ENCODE measurements at regions not wholly inside any gene's neighbourhood (a gene's known extent, or its start where the extent isn't known, plus 50 kb on each side); places are given as distances from the start of the nearest gene placed in this dataset.
"Not testable (repeated sequence)": the region's sequence is repeated elsewhere in the genome, so short reads cannot be mapped to it uniquely, and the experiment has no call there.

DNA sequence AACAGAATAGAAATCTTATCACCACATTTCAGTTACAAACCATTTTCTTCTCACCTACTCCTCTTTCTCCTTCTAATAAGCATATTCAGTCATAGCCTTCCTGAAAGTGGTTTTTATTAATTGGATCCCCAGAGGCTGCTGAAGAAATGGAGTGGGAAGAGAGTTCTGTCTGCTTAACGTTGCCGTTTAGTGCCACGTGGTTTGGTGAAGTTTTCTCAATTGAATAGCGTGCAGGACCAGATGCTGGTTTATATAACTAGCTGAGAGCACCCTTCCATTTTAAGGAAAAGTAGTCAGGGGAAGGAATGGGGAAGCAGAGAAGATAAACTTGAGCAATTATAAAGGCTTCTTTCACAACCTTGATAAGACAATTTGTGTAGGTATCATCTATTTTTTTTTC, 318.7 kb downstream of the PTH2R start:
- H2AFZ ChIP-seq (ENCODE audit: insufficient read depth, low read depth, low read length, poor library complexity, severe bottlenecking), result no peak overlapping the region
- no peaks in the 10 kb centered on the region for H3K36me3 ChIP-seq (replicated peaks in 1 of 2; ENCODE audit: control extremely low read depth in 1 of 2, control insufficient read depth in 1 of 2, extremely low read depth in 1 of 2, insufficient read depth in 2 of 2, low read length in 1 of 2)
- no peak for TF ChIP-seq EZH2 (IDR thresholded peaks at IDR 0.05; ENCODE audit: borderline replicate concordance, insufficient read depth, low read depth, low read length, poor library complexity, severe bottlenecking)
- TF ChIP-seq, protein P1, sequence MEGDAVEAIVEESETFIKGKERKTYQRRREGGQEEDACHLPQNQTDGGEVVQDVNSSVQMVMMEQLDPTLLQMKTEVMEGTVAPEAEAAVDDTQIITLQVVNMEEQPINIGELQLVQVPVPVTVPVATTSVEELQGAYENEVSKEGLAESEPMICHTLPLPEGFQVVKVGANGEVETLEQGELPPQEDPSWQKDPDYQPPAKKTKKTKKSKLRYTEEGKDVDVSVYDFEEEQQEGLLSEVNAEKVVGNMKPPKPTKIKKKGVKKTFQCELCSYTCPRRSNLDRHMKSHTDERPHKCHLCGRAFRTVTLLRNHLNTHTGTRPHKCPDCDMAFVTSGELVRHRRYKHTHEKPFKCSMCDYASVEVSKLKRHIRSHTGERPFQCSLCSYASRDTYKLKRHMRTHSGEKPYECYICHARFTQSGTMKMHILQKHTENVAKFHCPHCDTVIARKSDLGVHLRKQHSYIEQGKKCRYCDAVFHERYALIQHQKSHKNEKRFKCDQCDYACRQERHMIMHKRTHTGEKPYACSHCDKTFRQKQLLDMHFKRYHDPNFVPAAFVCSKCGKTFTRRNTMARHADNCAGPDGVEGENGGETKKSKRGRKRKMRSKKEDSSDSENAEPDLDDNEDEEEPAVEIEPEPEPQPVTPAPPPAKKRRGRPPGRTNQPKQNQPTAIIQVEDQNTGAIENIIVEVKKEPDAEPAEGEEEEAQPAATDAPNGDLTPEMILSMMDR (IDR thresholded peaks at IDR 0.05), result no peak
- H3K4me1 ChIP-seq (ENCODE audit: control insufficient read depth in 2 of 2, insufficient read depth in 2 of 2, low read length in 2 of 2), result no peaks in the 10 kb centered on the region
- CTCF ChIA-PET, result no interaction called here
- no peak for ATAC-seq (ENCODE audit: low read depth)
- no peaks in the 10 kb centered on the region for H3K27me3 ChIP-seq (replicated peaks in 1 of 4; ENCODE audit: control extremely low read depth in 1 of 4, control insufficient read depth in 3 of 4, insufficient read depth in 4 of 4, low read length in 3 of 4)
- intact Hi-C loops (cut with micrococcal nuclease), result no loop called here
- H3K27ac ChIP-seq (ENCODE audit: low read length in 2 of 2), result no peak overlapping the region
- H3K4me3 Mint-ChIP-seq, result no peak overlapping the region
- H3K27me3 Mint-ChIP-seq, result no peaks in the 10 kb centered on the region
- no peak overlapping the region for H3K27ac Mint-ChIP-seq
- H3K79me2 ChIP-seq (ENCODE audit: control insufficient read depth, insufficient read depth, low read length), result no peaks in the 10 kb centered on the region
- 93% methylated on average over 4 of the region's 4 CpGs for WGBS (ENCODE audit: insufficient coverage)
- no peak overlapping the region for H3K4me2 ChIP-seq (replicated peaks; ENCODE audit: low read depth, low read length, poor library complexity, severe bottlenecking)
- POLR2A ChIA-PET, result no interaction called here
- H3K9ac ChIP-seq (ENCODE audit: low read length), result no peak overlapping the region
- no peaks in the 10 kb centered on the region for H3K4me1 Mint-ChIP-seq
- peaks cover 3% of the 10 kb centered on the region for H3K9me3 Mint-ChIP-seq (ENCODE audit: insufficient read depth)
- H3K4me3 ChIP-seq (ENCODE audit: control extremely low read depth in 1 of 5, extremely low read depth in 1 of 5, insufficient read depth in 1 of 5, low read depth in 2 of 5, low read length in 4 of 5), result no peak overlapping the region
- H4K20me1 ChIP-seq (ENCODE audit: control insufficient read depth, insufficient read depth, low read length, poor library complexity, severe bottlenecking), result no peaks in the 10 kb centered on the region
- DNase-seq, result no peak
- H3K9me3 ChIP-seq (ENCODE audit: control extremely low read depth in 1 of 3, control insufficient read depth in 2 of 3, insufficient read depth in 1 of 3, low read length in 2 of 3), result no peaks in the 10 kb centered on the region

DNA sequence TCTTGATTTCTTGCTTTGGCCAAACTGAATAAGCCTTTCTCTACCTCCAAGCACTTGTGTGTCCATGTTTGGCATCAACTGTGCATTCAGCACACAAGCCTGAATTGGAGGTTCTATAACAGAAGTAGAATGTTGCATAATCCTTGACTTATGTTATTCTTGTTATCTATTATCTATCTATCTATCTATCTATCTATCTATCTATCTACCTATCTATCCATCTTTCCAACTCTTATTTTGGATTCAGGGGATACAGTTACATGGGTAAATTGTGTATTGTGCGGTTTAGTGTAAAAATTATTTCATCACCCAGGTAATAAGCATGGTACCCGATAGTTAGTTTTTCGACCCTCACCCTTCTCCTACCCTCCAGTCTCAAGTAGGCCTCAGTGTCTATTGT, 319.6 kb downstream of the PTH2R start:
- no peak overlapping the region for H3K27ac Mint-ChIP-seq
- DNase-seq (no peak), ATAC-seq (ENCODE audit: low read depth) (no peak)
- no peak overlapping the region for H3K4me3 Mint-ChIP-seq
- H3K27me3 Mint-ChIP-seq, result no peaks in the 10 kb centered on the region
- no peaks in the 10 kb centered on the region for H3K79me2 ChIP-seq (ENCODE audit: control insufficient read depth, insufficient read depth, low read length)
- TF ChIP-seq, protein P1 (IDR thresholded peaks at IDR 0.05), result no peak
- TF ChIP-seq EZH2 (IDR thresholded peaks at IDR 0.05; ENCODE audit: borderline replicate concordance, insufficient read depth, low read depth, low read length, poor library complexity, severe bottlenecking), result no peak
- H3K4me1 Mint-ChIP-seq, result no peaks in the 10 kb centered on the region
- intact Hi-C loops (cut with micrococcal nuclease), result no loop called here
- CTCF ChIA-PET, result no interaction called here
- POLR2A ChIA-PET, result no interaction called here
- H3K9me3 Mint-ChIP-seq (ENCODE audit: insufficient read depth), result peaks cover 3% of the 10 kb centered on the region
- H3K9ac ChIP-seq (ENCODE audit: low read length), result no peak overlapping the region
- no peaks in the 10 kb centered on the region for H3K4me1 ChIP-seq (ENCODE audit: control insufficient read depth in 2 of 2, insufficient read depth in 2 of 2, low read length in 2 of 2)
- H3K4me2 ChIP-seq (replicated peaks; ENCODE audit: low read depth, low read length, poor library complexity, severe bottlenecking), result no peak overlapping the region
- no peaks in the 10 kb centered on the region for H3K36me3 ChIP-seq (replicated peaks in 1 of 2; ENCODE audit: control extremely low read depth in 1 of 2, control insufficient read depth in 1 of 2, extremely low read depth in 1 of 2, insufficient read depth in 2 of 2, low read length in 1 of 2)
- no peak overlapping the region for H3K4me3 ChIP-seq (ENCODE audit: control extremely low read depth in 1 of 5, extremely low read depth in 1 of 5, insufficient read depth in 1 of 5, low read depth in 2 of 5, low read length in 4 of 5)
- H2AFZ ChIP-seq (ENCODE audit: insufficient read depth, low read depth, low read length, poor library complexity, severe bottlenecking), result no peak overlapping the region
- H3K9me3 ChIP-seq (ENCODE audit: control extremely low read depth in 1 of 3, control insufficient read depth in 2 of 3, insufficient read depth in 1 of 3, low read length in 2 of 3), result peaks cover 0 to 3% (median 0%) of the 10 kb centered on the region in 3 donors
- H3K27ac ChIP-seq (ENCODE audit: low read length in 2 of 2), result no peak overlapping the region
- WGBS (ENCODE audit: insufficient coverage), result no CpG with 5 or more reads among the region's 3 CpGs
- H3K27me3 ChIP-seq (replicated peaks in 1 of 4; ENCODE audit: control extremely low read depth in 1 of 4, control insufficient read depth in 3 of 4, insufficient read depth in 4 of 4, low read length in 3 of 4), result no peaks in the 10 kb centered on the region
- no peaks in the 10 kb centered on the region for H4K20me1 ChIP-seq (ENCODE audit: control insufficient read depth, insufficient read depth, low read length, poor library complexity, severe bottlenecking)

DNA sequence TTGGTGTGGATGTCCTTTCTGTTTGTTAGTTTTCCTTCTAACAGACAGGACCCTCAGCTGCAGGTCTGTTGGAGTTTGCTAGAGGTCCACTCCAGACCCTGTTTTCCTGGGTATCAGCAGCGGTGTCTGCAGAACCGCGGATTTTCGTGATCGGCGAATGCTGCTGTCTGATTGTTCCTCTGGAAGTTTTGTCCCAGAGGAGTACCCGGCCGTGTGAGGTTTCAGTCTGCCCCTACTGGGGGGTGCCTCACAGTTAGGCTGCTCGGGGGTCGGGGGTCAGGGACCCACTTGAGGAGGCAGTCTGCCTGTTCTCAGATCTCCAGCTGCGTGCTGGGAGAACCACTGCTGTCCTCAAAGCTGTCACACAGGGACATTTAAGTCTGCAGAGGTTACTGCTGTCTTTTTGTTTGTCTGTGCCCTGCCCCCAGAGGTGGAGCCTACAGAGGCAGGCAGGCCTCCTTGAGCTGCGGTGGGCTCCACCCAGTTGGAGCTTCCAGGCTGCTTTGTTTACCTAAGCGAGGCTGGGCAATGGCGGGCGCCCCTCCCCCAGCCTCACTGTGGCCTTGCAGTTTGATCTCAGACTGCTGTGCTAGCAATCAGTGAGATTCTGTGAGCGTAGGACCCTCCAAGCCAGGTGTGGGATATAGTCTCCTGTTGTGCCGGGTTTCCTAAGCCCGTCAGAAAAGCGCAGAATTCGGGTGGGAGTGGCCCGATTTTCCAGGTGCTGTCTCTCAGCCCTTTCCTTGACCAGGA, 345.2 kb downstream of the PTH2R start:
- CTCF ChIA-PET; H4K20me1 ChIP-seq (ENCODE audit: control insufficient read depth, insufficient read depth, low read length, poor library complexity, severe bottlenecking); H3K9ac ChIP-seq (ENCODE audit: low read length); H3K4me2 ChIP-seq (replicated peaks; ENCODE audit: low read depth, low read length, poor library complexity, severe bottlenecking); H3K9me3 ChIP-seq (ENCODE audit: control extremely low read depth in 1 of 3, control insufficient read depth in 2 of 3, insufficient read depth in 1 of 3, low read length in 2 of 3); H3K79me2 ChIP-seq (ENCODE audit: control insufficient read depth, insufficient read depth, low read length); ATAC-seq (ENCODE audit: low read depth); H3K9me3 Mint-ChIP-seq (ENCODE audit: insufficient read depth); H3K27ac ChIP-seq (ENCODE audit: low read length in 2 of 2); H3K27me3 Mint-ChIP-seq; H3K4me3 Mint-ChIP-seq; H3K4me3 ChIP-seq (ENCODE audit: control extremely low read depth in 1 of 5, extremely low read depth in 1 of 5, insufficient read depth in 1 of 5, low read depth in 2 of 5, low read length in 4 of 5); H3K4me1 ChIP-seq (ENCODE audit: control insufficient read depth in 2 of 2, insufficient read depth in 2 of 2, low read length in 2 of 2); H3K27me3 ChIP-seq (replicated peaks in 1 of 4; ENCODE audit: control extremely low read depth in 1 of 4, control insufficient read depth in 3 of 4, insufficient read depth in 4 of 4, low read length in 3 of 4); H3K27ac Mint-ChIP-seq; H3K4me1 Mint-ChIP-seq; DNase-seq; H3K36me3 ChIP-seq (replicated peaks in 1 of 2; ENCODE audit: control extremely low read depth in 1 of 2, control insufficient read depth in 1 of 2, extremely low read depth in 1 of 2, insufficient read depth in 2 of 2, low read length in 1 of 2); intact Hi-C loops (cut with micrococcal nuclease); POLR2A ChIA-PET; H2AFZ ChIP-seq (ENCODE audit: insufficient read depth, low read depth, low read length, poor library complexity, severe bottlenecking): not testable (repeated sequence)
- 96% methylated on average over 19 of the region's 21 CpGs for WGBS (ENCODE audit: insufficient coverage)
